H1 (cell line): ENCODE measurements at regions not wholly inside any gene's neighbourhood (a gene's known extent, or its start where the extent isn't known, plus 50 kb on each side); places are given as distances from the start of the nearest gene placed in this dataset.

ENCODE experiments used
- CTCF ChIA-PET: fragments of 300-600 bp; sonication (Branson Sonifier 250); formaldehyde crosslinking; loops from one replicate; lab custom pipeline; 2021; ENCODE audit not compliant: partially characterized antibody; lab: Charles Lee
- POLR2A ChIA-PET: fragments of 300-600 bp; sonication (Branson Sonifier 250); formaldehyde crosslinking; loops from one replicate; lab custom pipeline; 2021; ENCODE audit warnings: inconsistent platforms; ENCODE audit not compliant: partially characterized antibody; lab: Charles Lee
- DNase-seq, 2 experiments: peaks; one replicate each; pipeline versions ENCODE4 v3.0.0 to v3.0.0-alpha.2; 2010 to 2022; ENCODE audit warnings: low spot score in 2 of 2, low read depth in 1 of 2, mixed read lengths in 1 of 2
- FAIRE-seq: peaks from 2 replicates; lab custom pipeline; 2011; peaks lifted over from hg19 to GRCh38; lab: Jason Lieb, UNC
- H2AFZ ChIP-seq: 2 replicates; pipeline ENCODE4 v1.8.1; 2012; ENCODE audit warnings: low read length, inconsistent platforms
- H2AK5ac ChIP-seq: 2 replicates; pipeline ENCODE4 v1.6.1; 2013; ENCODE audit warnings: low read depth, low read length
- H2BK120ac ChIP-seq: replicated peaks from 2 replicates; pipeline ENCODE3; 2013; ENCODE audit warnings: low read depth, low read length, inconsistent platforms
- H2BK12ac ChIP-seq: 2 replicates; pipeline ENCODE4 v1.6.1; 2013; ENCODE audit warnings: low read depth, low read length
- H2BK15ac ChIP-seq: 2 replicates; pipeline ENCODE4 v1.6.1; 2013; ENCODE audit warnings: low read length
- H2BK20ac ChIP-seq: 2 replicates; pipeline ENCODE4 v1.6.1; 2013; ENCODE audit warnings: low read length
- H2BK5ac ChIP-seq: 2 replicates; pipeline ENCODE4 v1.6.1; 2013; ENCODE audit warnings: low read depth, low read length
- H3K14ac ChIP-seq: 2 replicates; pipeline ENCODE4 v1.6.1; 2013; ENCODE audit warnings: inconsistent platforms; ENCODE audit not compliant: insufficient read length
- H3K18ac ChIP-seq: 2 replicates; pipeline ENCODE4 v1.6.1; 2013; ENCODE audit warnings: low read length; ENCODE audit errors: extremely low read depth
- H3K23ac ChIP-seq: 2 replicates; pipeline ENCODE4 v1.6.1; 2013; ENCODE audit warnings: inconsistent platforms; ENCODE audit not compliant: insufficient read length
- H3K23me2 ChIP-seq: 2 replicates; pipeline ENCODE4 v1.6.1; 2013; ENCODE audit warnings: low read depth, low read length
- H3K27ac ChIP-seq: 2 replicates; pipeline ENCODE4 v1.6.1; 2011; ENCODE audit warnings: low read depth, low read length, inconsistent platforms
- H3K27me3 ChIP-seq, 4 experiments: replicated peaks in 1 of 4; 1 replicate in 1 of 4; 2 replicates in 3 of 4; pipeline versions ENCODE4 v1.6.1 to v1.8.1; 2011 to 2013; ENCODE audit warnings: low read length in 3 of 4, mild to moderate bottlenecking in 3 of 4, inconsistent platforms in 2 of 4, mixed read lengths in 2 of 4, moderate library complexity in 1 of 4; ENCODE audit not compliant: control insufficient read depth in 3 of 4, insufficient read depth in 3 of 4; ENCODE audit errors: extremely low read depth in 1 of 4
- H3K36me3 ChIP-seq, 4 experiments: 2 replicates each; pipeline versions ENCODE4 v1.6.1 to v1.8.1; 2011 to 2013; ENCODE audit warnings: mild to moderate bottlenecking in 4 of 4, low read length in 3 of 4, moderate library complexity in 2 of 4, control low read depth in 1 of 4, inconsistent platforms in 1 of 4; ENCODE audit not compliant: insufficient read depth in 4 of 4, control insufficient read depth in 2 of 4
- H3K4ac ChIP-seq: replicated peaks from 2 replicates; pipeline ENCODE3; 2013; ENCODE audit warnings: low read length, low read depth, mixed read lengths, inconsistent platforms; ENCODE audit not compliant: insufficient read length
- H3K4me1 ChIP-seq, 4 experiments: replicated peaks in 1 of 4; 1 replicate in 1 of 4; 2 replicates in 3 of 4; pipeline versions ENCODE4 v1.6.1 to v1.8.1; 2011 to 2013; ENCODE audit warnings: low read length in 3 of 4, inconsistent platforms in 2 of 4, mixed read lengths in 1 of 4; ENCODE audit not compliant: insufficient read depth in 4 of 4, control insufficient read depth in 3 of 4
- H3K4me2 ChIP-seq, 2 experiments: 2 replicates each; pipeline versions ENCODE4 v1.6.1 to v1.8.1; 2011 to 2013; ENCODE audit warnings: low read depth in 2 of 2, low read length in 2 of 2, control low read depth in 1 of 2, inconsistent platforms in 1 of 2, mild to moderate bottlenecking in 1 of 2; ENCODE audit not compliant: insufficient read depth in 1 of 2
- H3K4me3 ChIP-seq, 4 experiments: fragments of 200-600, 300-600 bp in 1 of 4; sonication (generic), shearing (Covaris generic), sonication (Bioruptor Twin) in 1 of 4; 2 replicates each; pipeline versions ENCODE4 v1.5.1 to v1.8.1; 2011 to 2016; ENCODE audit warnings: low read length in 4 of 4, low read depth in 3 of 4, control low read depth in 2 of 4, inconsistent platforms in 2 of 4, mild to moderate bottlenecking in 2 of 4, mixed read lengths in 1 of 4, moderate library complexity in 1 of 4; ENCODE audit not compliant: insufficient read depth in 2 of 4; ENCODE audit errors: extremely low read depth in 1 of 4
- H3K56ac ChIP-seq: replicated peaks from 2 replicates; pipeline ENCODE3; 2013; ENCODE audit warnings: low read depth, mild to moderate bottlenecking, mixed read lengths, low read length, inconsistent platforms; ENCODE audit not compliant: insufficient read length
- H3K79me1 ChIP-seq: 2 replicates; pipeline ENCODE4 v1.6.1; 2013; ENCODE audit warnings: low read depth, low read length, control low read depth
- H3K79me2 ChIP-seq, 2 experiments: 2 replicates each; pipeline versions ENCODE4 v1.6.1 to v1.8.1; 2012 to 2013; ENCODE audit warnings: low read length in 2 of 2, mild to moderate bottlenecking in 2 of 2, inconsistent platforms in 1 of 2; ENCODE audit not compliant: insufficient read depth in 2 of 2, control insufficient read depth in 1 of 2
- H3K9ac ChIP-seq, 4 experiments: replicated peaks in 1 of 4; 1 replicate in 1 of 4; 2 replicates in 3 of 4; pipeline versions ENCODE4 v1.6.1 to v1.8.1; 2011 to 2013; ENCODE audit warnings: low read depth in 3 of 4, low read length in 3 of 4, control low read depth in 2 of 4, mild to moderate bottlenecking in 2 of 4, moderate library complexity in 2 of 4, inconsistent platforms in 1 of 4; ENCODE audit errors: extremely low read depth in 1 of 4
- H3K9me3 ChIP-seq, 2 experiments: 2 replicates each; pipeline versions ENCODE4 v1.6.1 to v1.8.1; 2012 to 2013; ENCODE audit warnings: mild to moderate bottlenecking in 2 of 2, moderate library complexity in 2 of 2, control low read depth in 1 of 2, inconsistent platforms in 1 of 2, low read depth in 1 of 2, low read length in 1 of 2, mixed read lengths in 1 of 2; ENCODE audit not compliant: insufficient read depth in 2 of 2
- H4K20me1 ChIP-seq, 2 experiments: replicated peaks in 1 of 2; 2 replicates each; pipeline versions ENCODE3 to v1.8.1; 2011 to 2013; ENCODE audit warnings: inconsistent platforms in 2 of 2, low read length in 2 of 2, mild to moderate bottlenecking in 1 of 2; ENCODE audit not compliant: insufficient read depth in 2 of 2, control insufficient read depth in 1 of 2
- H4K5ac ChIP-seq: 2 replicates; pipeline ENCODE4 v1.6.1; 2013; ENCODE audit warnings: low read length, low read depth, mixed read lengths, inconsistent platforms; ENCODE audit not compliant: insufficient read length
- H4K8ac ChIP-seq: 2 replicates; pipeline ENCODE4 v1.8.0; 2013; ENCODE audit warnings: mild to moderate bottlenecking, moderate library complexity, low read length, inconsistent platforms; ENCODE audit not compliant: insufficient read depth; ENCODE audit errors: extremely low read depth
- H4K91ac ChIP-seq: replicated peaks from 2 replicates; pipeline ENCODE3; 2013; ENCODE audit warnings: low read length, mixed read lengths, inconsistent platforms; ENCODE audit not compliant: insufficient read length
- BACH1 ChIP-seq: IDR thresholded peaks from 2 replicates; pipeline ENCODE4 v1.6.1; 2012; ENCODE audit warnings: low read length, improper control_type of control experiment
- CBX5 ChIP-seq: fragments of 300-800, 300-1000 bp; sonication (generic); IDR thresholded peaks from 2 replicates; pipeline ENCODE4 v1.7.1; 2016; ENCODE audit warnings: antibody characterized with exemption, low read length, low read depth
- CTCF ChIP-seq, 3 experiments: IDR thresholded peaks; 1 replicate in 2 of 3; 2 replicates in 1 of 3; pipeline versions ENCODE4 v1.5.1 to v1.6.1; 2011; ENCODE audit warnings: low read length in 3 of 3, mild to moderate bottlenecking in 3 of 3, inconsistent platforms in 2 of 3, low read depth in 1 of 3, moderate library complexity in 1 of 3; ENCODE audit not compliant: insufficient read depth in 1 of 3; ENCODE audit errors: control extremely low read depth in 1 of 3
- EGR1 ChIP-seq: IDR thresholded peaks from 2 replicates; pipeline ENCODE4 v1.6.1; 2011; ENCODE audit warnings: low read depth, low read length, borderline replicate concordance
- GTF2F1 ChIP-seq: IDR thresholded peaks from 2 replicates; pipeline ENCODE4 v1.6.1; 2012; ENCODE audit warnings: low read depth, low read length, improper control_type of control experiment, borderline replicate concordance
- HDAC2 ChIP-seq, 2 experiments: fragments of 300-600 bp in 1 of 2; sonication (generic) in 1 of 2; IDR thresholded peaks; 2 replicates each; pipeline ENCODE4 v1.6.1; 2011 to 2012; ENCODE audit warnings: low read depth in 2 of 2, low read length in 2 of 2, mild to moderate bottlenecking in 2 of 2, moderate library complexity in 2 of 2, borderline replicate concordance in 1 of 2, inconsistent platforms in 1 of 2
- TCF12 ChIP-seq: IDR thresholded peaks from 2 replicates; pipeline ENCODE4 v1.6.1; 2011; ENCODE audit warnings: low read depth, mild to moderate bottlenecking, low read length

GRCh38 chrX:128870361-128870760 lies 652.9 kb downstream of the SMARCA1 start:
- Histone ChIP-seq H2AFZ (no peak overlapping the region), H2BK15ac (no peak overlapping the region), H2BK20ac (no peak overlapping the region), H3K27ac (no peak overlapping the region), H4K5ac (no peak overlapping the region), H3K23me2 (no peaks in the 10 kb centered on the region), H3K56ac (no peak overlapping the region), H3K27me3 (no peaks in the 10 kb centered on the region), H3K79me2 (no peaks in the 10 kb centered on the region), H4K20me1 (no peaks in the 10 kb centered on the region), H3K36me3 (no peaks in the 10 kb centered on the region), H4K8ac (no peak overlapping the region), H2BK12ac (no peak overlapping the region), H3K14ac (no peak overlapping the region), H4K91ac (no peak overlapping the region), H3K79me1 (no peaks in the 10 kb centered on the region), H3K23ac (no peak overlapping the region), H3K4me2 (no peak overlapping the region), H3K4me3 (no peak overlapping the region)
- POLR2A ChIA-PET = interaction anchor here (0.6 kb wide), 1 partner anchor 11 kb away, joined by 3 read pairs; no protein-coding TSS in a partner anchor
- FAIRE-seq (no peak), DNase-seq (no peak)
- TF ChIP-seq EGR1 = no peak
- no peak for TF ChIP-seq CTCF (IDR thresholded peaks at IDR 0.05; ENCODE audit: control extremely low read depth in 1 of 3, insufficient read depth in 1 of 3, low read depth in 1 of 3, low read length in 3 of 3)
- TF ChIP-seq CBX5 = no peak
- no peak for TF ChIP-seq GTF2F1
- no peak for TF ChIP-seq HDAC2 (IDR thresholded peaks at IDR 0.05; ENCODE audit: borderline replicate concordance in 1 of 2, low read depth in 2 of 2, low read length in 2 of 2)
- no peak for TF ChIP-seq BACH1
- no peak for TF ChIP-seq TCF12
- TF ChIP-seq, all 59 proteins: peak for 0
- H3K4ac ChIP-seq = no peak overlapping the region
- H3K4me1 ChIP-seq = no peaks in the 10 kb centered on the region
- CTCF ChIA-PET = no interaction called here
- no peak overlapping the region for H2AK5ac ChIP-seq
- H2BK5ac ChIP-seq = no peak overlapping the region
- no peak overlapping the region for H3K9ac ChIP-seq
- no peaks in the 10 kb centered on the region for H3K9me3 ChIP-seq
- no peak overlapping the region for H3K18ac ChIP-seq
- H2BK120ac ChIP-seq = no peak overlapping the region
